ENCODE measurements at regions not wholly inside any gene's neighbourhood (a gene's known extent, or its start where the extent isn't known, plus 50 kb on each side); places are given as distances from the start of the nearest gene placed in this dataset.
A peak's percentile ranks its signal among the peaks of the same experiment; 100 is the strongest.

- Histone ChIP-seq H3K4me1 (replicated peaks; ENCODE audit: insufficient read depth) (no peaks in the 10 kb centered on the region), H3K9me3 (ENCODE audit: insufficient read depth, low read depth) (no peaks in the 10 kb centered on the region), H3K27me3 (ENCODE audit: insufficient read depth, low read depth) (peaks cover 37% of the 10 kb centered on the region), H3K27ac (no peak overlapping the region), H3K4me2 (no peak overlapping the region), H3K9me2 (ENCODE audit: insufficient read depth) (no peaks in the 10 kb centered on the region), H3K79me2 (ENCODE audit: low read depth) (no peaks in the 10 kb centered on the region), H2AFZ (no peak overlapping the region), H3K4me3 (no peak overlapping the region), H4K20me1 (ENCODE audit: insufficient read depth) (no peaks in the 10 kb centered on the region), H3K36me3 (ENCODE audit: low read depth) (no peaks in the 10 kb centered on the region), H3F3A (ENCODE audit: insufficient read depth, low read depth) (no peaks in the 10 kb centered on the region)
- DNase-seq = no peak
- BruUV-seq (replicated peaks) = no TSS peak
- CTCF ChIA-PET = interaction anchor here (0.6 kb wide), 1 partner anchor 34 kb away, joined by 3 read pairs; no protein-coding TSS in a partner anchor
- intact Hi-C loops (cut with micrococcal nuclease; ENCODE audit: unreplicated experiment) = no loop called here
- POLR2A ChIA-PET (ENCODE audit: unreplicated experiment) = interaction anchor here (0.7 kb wide), 1 partner anchor 665 kb away, joined by 10 read pairs; no protein-coding TSS in a partner anchor
- TF ChIP-seq EZH2 (IDR thresholded peaks at IDR 0.05; ENCODE audit: low read depth) (no peak), CTCF (conservative IDR thresholded peaks at IDR 0.05) (peak; percentile 69)
Measured at GRCh38 chr15:98568382-98569017, 79.8 kb upstream of the IGF1R start.

- no peaks in the 10 kb centered on the region for H3K79me2 ChIP-seq (ENCODE audit: low read depth)
- no peak for DNase-seq
- no peaks in the 10 kb centered on the region for H3F3A ChIP-seq (ENCODE audit: insufficient read depth, low read depth)
- no peaks in the 10 kb centered on the region for H3K4me1 ChIP-seq (replicated peaks; ENCODE audit: insufficient read depth)
- ChIA-PET POLR2A (ENCODE audit: unreplicated experiment) (no interaction called here), CTCF (no interaction called here)
- no peak for TF ChIP-seq EZH2 (IDR thresholded peaks at IDR 0.05; ENCODE audit: low read depth)
- TF ChIP-seq CTCF (conservative IDR thresholded peaks at IDR 0.05) = no peak
- no peak overlapping the region for H2AFZ ChIP-seq
- H3K4me2 ChIP-seq = no peak overlapping the region
- no peaks in the 10 kb centered on the region for H4K20me1 ChIP-seq (ENCODE audit: insufficient read depth)
- intact Hi-C loops (cut with micrococcal nuclease; ENCODE audit: unreplicated experiment) = no loop called here
- H3K27me3 ChIP-seq (ENCODE audit: insufficient read depth, low read depth) = peaks cover 49% of the 10 kb centered on the region
- BruUV-seq (replicated peaks) = no TSS peak
- H3K36me3 ChIP-seq (ENCODE audit: low read depth) = no peaks in the 10 kb centered on the region
- no peaks in the 10 kb centered on the region for H3K9me3 ChIP-seq (ENCODE audit: insufficient read depth, low read depth)
- H3K27ac ChIP-seq = no peak overlapping the region
- no peak overlapping the region for H3K4me3 ChIP-seq
- no peaks in the 10 kb centered on the region for H3K9me2 ChIP-seq (ENCODE audit: insufficient read depth)
Measured at GRCh38 chr15:98570119-98570518, 78.2 kb upstream of the IGF1R start.

- Histone ChIP-seq H3K79me2 (ENCODE audit: low read depth) (no peaks in the 10 kb centered on the region), H3K9me2 (ENCODE audit: insufficient read depth) (no peaks in the 10 kb centered on the region), H4K20me1 (ENCODE audit: insufficient read depth) (no peaks in the 10 kb centered on the region), H3K4me3 (no peak overlapping the region), H3K4me1 (replicated peaks; ENCODE audit: insufficient read depth) (no peaks in the 10 kb centered on the region), H2AFZ (no peak overlapping the region), H3K4me2 (no peak overlapping the region), H3K36me3 (ENCODE audit: low read depth) (no peaks in the 10 kb centered on the region), H3F3A (ENCODE audit: insufficient read depth, low read depth) (no peaks in the 10 kb centered on the region), H3K27me3 (ENCODE audit: insufficient read depth, low read depth) (peaks cover 49% of the 10 kb centered on the region), H3K9me3 (ENCODE audit: insufficient read depth, low read depth) (no peaks in the 10 kb centered on the region), H3K27ac (no peak overlapping the region)
- no peak for TF ChIP-seq CTCF (conservative IDR thresholded peaks at IDR 0.05)
- POLR2A ChIA-PET (ENCODE audit: unreplicated experiment) = no interaction called here
- CTCF ChIA-PET = no interaction called here
- BruUV-seq (replicated peaks) = no TSS peak
- intact Hi-C loops (cut with micrococcal nuclease; ENCODE audit: unreplicated experiment) = no loop called here
- DNase-seq = no peak
Measured at GRCh38 chr15:98580572-98580971, 67.8 kb upstream of the IGF1R start.
